ENCODE measurements at regions not wholly inside any gene's neighbourhood (a gene's known extent, or its start where the extent isn't known, plus 50 kb on each side); places are given as distances from the start of the nearest gene placed in this dataset.

DNA sequence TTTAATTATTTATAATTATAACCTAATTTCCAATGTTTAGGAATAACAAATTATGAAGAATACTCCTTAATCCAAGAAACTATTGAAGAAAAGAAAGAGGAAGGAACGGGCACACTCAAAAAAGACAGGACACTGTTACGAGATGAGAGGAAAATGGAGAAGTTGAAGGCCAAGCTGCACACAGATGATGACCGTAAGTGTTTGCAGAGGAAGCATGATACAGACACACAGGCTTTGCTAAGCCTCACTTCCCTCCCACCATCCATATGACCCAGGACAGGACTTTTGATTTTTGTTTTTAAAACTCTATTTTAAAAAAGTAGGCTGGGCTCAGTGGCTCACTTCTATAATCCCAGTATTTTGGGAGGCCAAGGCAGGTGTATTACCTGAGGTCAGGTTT lies 389.4 kb upstream of the TPM1 start:
- TF ChIP-seq, protein P1, sequence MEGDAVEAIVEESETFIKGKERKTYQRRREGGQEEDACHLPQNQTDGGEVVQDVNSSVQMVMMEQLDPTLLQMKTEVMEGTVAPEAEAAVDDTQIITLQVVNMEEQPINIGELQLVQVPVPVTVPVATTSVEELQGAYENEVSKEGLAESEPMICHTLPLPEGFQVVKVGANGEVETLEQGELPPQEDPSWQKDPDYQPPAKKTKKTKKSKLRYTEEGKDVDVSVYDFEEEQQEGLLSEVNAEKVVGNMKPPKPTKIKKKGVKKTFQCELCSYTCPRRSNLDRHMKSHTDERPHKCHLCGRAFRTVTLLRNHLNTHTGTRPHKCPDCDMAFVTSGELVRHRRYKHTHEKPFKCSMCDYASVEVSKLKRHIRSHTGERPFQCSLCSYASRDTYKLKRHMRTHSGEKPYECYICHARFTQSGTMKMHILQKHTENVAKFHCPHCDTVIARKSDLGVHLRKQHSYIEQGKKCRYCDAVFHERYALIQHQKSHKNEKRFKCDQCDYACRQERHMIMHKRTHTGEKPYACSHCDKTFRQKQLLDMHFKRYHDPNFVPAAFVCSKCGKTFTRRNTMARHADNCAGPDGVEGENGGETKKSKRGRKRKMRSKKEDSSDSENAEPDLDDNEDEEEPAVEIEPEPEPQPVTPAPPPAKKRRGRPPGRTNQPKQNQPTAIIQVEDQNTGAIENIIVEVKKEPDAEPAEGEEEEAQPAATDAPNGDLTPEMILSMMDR (IDR thresholded peaks at IDR 0.05): no peak
- no peak for TF ChIP-seq ZFX (IDR thresholded peaks at IDR 0.05; ENCODE audit: borderline replicate concordance)

Measured in 22Rv1 (cell line).